Activated T-cell treated with anti-CD3 and anti-CD28 coated beads, Interleukin-2, amount 50 U/mL, for 48 hours (primary cell): ENCODE measurements at regions not wholly inside any gene's neighbourhood (a gene's known extent, or its start where the extent isn't known, plus 50 kb on each side); places are given as distances from the start of the nearest gene placed in this dataset.

Experiments used
- DNase-seq, 2 experiments: peaks; one replicate each; pipeline ENCODE4 v3.0.0-alpha.2; 2020

DNA sequence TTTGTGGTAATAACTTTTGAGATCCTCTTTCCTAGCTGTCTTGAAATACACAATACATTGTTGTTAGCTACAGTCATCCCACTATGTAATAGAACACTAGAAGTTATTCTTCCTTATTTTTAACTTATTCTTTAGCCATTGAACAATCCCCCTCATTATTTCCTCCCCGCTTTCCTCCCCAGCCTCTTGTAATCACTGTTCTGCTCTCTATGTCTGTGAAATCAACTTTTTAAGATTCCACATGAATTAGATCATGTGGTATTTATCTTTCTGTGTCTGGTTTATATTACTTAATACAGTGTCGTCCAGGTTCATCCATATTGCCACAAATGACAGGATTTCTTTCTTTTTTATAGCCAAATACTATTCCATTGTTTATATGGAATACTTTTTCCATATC, 72.9 kb downstream of the SLC10A2 start:
- no peak for DNase-seq

DNA sequence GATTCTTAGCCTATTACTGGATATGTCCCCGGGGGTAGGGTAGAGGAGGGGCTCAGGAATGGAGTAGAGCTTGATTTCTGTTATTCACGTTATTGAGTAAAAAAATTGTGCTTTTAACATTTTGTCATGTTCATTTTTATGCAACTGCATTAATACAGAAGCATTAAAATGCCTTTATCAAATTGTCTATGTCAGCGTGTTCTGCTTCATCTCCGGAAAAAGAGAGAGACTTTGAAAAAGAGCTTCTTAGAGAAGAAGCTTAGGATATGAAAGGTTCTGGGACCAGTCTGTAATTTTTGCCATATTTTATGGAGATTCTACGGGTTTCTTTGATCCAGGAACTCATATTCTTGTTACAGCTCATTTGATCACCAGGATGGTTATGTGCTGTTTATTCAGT, 82.0 kb downstream of the SLC10A2 start:
- no peak for DNase-seq

DNA sequence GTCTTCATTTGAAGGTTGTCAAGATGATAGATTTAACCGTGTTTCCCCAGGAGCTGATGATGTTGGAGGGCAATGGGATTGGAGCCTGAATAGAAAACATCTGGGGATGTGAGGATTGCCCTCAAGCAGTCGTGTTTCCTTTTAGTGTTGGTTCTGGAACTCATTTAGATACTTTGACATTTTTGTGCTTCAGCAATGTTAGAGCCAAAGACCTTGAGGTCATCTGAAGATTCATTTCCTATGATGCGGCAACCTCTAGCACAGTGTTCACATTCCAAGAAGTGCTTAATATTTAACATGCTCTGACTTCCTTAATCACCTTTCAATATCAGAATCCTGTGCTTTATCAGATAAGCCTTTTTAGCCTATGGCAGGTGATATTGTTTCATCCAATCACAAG, 82.7 kb downstream of the SLC10A2 start:
- no peak for DNase-seq

DNA sequence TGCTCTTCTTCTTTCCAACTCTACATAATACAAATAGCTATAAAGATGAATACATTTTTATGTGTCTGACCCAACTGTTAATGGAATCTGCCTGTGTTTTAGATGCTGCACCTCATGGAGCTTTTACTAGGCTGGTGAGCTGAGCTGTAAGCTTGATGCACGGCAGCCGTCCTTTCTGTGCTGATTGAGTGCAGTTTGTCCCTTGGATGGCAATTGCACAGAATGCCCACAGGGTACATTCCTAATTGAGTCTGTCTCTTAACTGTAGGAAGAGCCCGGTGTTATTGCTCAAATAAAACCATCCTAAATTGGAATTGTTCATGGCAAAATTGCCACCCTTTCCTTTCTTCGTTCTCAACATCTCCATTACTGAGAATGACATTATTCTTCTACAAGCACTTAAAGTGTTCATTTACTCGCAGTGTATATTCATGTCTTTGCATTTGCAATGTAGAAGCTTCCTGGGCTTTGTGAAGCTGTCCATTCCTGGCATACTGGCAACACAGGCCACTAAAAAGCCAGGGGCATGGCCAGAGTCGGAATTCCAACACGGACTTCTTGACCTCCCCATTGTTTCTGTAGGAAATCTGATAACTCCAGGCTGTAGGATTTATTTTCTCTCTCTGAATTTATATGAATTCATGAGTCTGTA, 85.8 kb downstream of the SLC10A2 start:
- DNase-seq: no peak

DNA sequence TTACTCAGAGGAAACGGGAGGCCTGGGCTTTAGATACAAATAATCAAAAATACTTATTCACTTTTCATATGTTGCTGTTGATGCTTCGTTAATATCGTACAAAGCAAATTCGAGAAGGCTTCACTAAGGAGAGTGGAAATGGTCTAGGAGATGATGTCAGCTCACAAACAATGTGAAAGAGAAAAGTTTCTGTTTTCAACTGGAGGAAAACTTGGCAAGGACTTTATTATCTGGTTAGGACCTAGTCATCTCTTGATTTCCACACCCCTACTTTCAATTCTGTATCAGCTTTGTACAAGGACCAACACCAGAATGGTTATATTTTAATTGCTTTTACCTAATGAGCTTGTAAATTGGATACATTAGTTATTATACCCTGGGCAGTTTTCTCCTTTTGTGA, 88.0 kb downstream of the SLC10A2 start:
- no peak for DNase-seq

DNA sequence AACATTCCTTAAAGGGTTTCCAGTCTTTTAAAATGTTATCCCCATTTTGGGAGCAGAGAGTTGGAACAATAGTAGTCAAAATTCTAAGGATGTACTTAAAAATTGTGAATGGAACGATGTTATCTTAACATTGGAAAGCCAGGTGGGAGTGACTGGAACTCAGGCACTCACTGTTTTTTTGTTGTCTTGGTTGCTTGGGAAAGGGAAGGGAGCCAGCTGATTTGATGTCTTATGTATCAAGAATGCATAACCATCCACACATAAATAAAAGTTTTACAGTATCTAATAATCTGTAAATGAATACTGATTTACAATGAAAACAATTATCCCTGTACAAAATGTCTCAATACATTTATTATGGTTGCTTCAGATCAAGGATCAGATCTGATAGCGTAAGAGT, 88.7 kb downstream of the SLC10A2 start:
- no peak for DNase-seq

DNA sequence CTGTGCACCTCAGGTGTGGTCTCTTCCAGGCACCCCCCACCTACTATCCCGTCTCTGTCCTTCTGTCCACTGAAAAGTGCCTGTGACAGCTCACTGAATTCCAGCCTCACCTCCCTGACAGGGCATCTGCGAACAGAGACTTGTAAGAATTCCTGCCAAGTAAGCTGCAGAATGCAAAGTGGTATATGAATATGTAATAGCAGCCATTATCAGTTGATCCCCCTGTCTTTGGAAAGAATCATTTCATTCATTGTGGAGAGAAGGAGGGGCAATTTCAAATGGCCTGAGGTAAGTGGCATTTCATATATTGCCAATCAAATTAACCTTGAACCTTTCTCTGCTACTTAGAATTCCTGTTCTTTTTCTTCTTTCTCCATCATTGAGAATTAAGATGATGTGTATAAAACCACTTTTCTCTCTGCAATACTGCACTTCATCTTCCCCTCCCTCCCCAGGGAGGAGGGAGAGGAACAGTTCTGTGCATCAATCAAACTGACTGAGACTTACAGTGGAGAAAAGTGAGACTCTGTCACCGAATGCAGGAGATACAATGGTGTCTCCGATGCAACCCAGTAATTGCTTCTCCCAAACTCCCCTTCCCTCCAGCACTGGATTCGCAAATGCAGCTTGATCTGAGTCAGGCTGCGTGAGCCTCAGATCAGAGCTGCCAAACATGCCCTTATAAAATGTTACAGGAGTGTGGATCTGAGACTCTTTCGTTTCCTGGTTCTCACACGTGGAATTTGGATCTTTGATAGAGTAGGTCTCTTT, 91.7 kb downstream of the SLC10A2 start:
- no peak for DNase-seq

DNA sequence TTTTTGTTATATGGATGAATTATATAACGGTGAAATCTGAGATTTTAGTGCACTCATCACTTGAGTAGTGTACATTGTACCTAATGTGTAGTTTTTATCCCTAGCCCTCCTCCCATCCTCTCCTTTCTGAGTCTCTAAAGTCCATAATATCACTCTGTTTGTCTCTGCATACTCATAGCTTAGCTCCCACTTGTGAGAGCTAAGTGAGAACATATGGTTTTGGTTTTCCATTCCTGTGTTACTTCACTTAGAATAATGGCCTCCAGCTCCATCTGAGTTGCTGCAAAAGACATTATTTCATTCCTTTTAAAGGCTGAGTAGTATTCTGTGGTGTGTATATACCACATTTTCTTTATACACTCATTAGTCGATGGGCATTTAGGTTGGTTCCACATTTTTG, 94.0 kb downstream of the SLC10A2 start:
- no peak for DNase-seq

DNA sequence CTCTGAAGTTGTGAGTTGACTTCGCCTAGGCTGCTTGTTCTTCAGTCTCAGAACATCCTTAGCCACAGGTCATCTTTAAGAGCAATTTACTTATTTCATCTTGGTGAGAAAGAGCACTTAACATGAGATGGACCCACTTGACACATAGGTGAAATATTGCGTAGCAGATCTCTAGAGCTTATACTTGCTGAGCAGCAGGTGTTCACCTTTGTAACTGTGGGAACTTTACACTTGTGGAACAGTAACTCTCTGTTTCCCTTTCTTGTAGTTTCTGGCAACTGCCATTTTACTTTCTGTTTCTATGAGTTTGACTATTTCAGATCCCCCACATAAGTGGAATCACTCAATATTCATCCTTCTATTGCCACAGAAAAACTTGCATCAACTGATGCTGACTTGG, 95.7 kb downstream of the SLC10A2 start:
- DNase-seq: no peak

DNA sequence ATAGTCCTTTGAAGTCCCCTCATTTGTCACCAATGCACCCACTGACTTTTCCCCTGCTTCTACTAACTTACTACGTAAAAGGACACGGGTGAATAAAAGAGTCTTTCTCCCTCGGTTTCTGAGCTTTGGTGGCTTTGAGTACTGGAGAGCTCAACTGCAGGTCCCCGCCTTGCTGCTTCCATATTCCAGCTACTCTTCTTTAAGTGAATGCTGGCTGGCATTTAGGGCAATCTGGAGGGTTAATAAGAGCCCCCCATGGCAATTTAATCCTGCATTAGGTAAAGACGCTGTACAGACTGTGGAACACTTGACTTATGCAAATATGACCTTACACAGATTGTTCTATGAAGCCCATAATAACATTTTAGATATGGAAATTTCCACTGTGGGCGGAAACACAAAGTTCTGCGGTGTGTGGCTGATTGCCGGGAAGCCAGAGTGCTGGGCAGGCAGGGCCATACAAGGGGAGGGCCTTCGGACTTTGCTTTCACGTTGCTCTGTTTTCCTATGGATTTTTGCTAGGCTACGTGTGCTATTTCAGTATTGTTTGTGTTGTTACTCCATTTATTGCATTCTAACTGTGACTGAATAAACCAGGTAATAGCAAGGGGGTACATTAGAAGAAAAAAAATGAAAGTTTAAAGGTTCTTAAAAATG, 97.5 kb downstream of the SLC10A2 start:
- no peak for DNase-seq

DNA sequence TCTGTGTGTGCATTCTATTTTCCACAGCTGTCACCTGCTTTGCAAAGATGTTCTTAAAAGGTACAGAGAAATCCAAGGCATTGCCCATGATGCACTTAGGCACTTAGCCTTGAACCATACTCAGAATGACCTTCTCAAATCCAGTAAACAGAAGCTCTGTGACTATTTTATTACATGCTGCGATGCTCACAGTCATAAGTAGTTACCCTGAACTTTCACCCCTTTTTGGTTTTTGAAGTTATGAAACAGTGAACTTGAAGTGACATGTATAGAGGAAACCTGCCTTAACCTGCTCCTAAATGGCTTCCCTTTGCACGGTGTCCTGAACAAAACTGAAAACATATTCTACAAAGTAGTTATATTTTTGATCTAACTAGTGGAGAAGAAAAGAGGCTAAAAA, 100.4 kb downstream of the SLC10A2 start:
- DNase-seq: no peak

DNA sequence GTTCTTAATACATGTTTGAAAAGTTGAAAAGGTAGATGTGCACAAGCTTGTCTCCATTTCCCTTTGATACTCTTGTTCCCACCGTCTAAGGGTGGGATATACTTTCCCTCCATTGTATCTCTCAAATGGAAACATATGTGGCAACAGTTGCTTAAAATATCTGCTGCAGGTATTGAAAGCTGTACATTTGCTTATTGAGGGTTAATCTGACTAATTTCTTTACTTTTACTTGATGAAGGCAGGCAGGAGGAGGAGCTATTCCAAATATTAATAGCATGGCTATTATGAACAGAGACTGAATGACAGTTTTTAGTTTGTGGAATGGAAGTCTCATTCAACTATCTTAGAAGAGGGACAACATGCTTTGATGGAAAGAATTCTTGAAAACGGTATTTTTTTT, 103.8 kb downstream of the SLC10A2 start:
- no peak for DNase-seq

DNA sequence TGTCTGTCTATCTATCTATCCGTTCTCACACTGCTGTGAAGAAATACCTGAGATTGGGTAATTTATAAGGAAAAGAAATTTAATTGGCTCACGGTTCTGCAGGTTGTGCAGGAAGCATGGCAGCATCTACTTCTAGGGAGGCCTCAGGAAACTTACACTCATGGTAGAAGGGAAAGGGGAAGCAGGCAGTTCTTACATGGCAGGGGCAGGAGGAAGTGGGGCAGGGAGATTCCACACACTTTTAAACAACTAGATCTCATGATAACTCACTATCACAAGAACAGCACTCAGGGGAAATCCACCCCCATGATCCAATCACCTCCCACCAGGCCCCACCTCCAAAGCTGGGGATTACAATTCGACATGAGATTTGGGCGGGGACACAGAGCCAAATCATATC, 105.3 kb downstream of the SLC10A2 start:
- DNase-seq: no peak

DNA sequence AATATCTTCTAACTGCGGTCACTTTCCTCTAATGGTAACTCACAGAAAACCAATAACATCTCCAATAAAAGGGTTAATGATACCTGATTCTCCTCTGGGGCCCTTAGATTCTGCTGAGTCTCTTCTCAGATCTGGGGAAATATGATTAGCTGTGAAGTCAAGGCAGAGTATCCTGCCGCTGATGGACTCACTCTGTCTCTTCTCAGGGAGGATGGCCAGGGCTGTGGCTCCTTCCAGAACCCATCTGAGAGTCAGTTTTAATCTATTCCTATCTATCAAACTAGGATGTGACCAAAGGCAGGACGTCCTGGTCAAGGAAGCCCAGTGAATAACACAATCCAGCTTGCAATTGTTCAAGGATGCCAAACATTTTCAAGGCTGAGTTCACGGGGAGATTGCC, 109.8 kb downstream of the SLC10A2 start:
- no peak for DNase-seq

DNA sequence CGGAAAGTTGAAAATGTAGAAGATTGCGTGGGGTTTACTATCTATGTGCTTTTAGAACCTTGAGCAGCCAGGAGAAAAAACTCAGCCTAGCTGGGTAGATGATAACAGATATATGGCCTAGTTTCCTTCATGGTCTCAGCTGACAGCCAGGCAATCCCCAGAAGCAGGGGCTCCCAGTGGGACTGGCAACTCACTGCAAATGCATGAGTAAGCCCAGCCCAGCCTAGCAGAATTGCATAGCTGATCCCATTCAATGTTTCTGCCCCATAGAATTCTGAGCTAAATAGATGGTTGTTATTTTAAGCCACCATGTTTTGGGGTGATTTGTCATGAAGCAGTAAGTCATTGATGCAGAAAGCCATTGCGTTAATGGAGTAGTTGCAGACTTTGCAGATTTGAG, 108.5 kb downstream of the ERCC5 start:
- no peak for DNase-seq

DNA sequence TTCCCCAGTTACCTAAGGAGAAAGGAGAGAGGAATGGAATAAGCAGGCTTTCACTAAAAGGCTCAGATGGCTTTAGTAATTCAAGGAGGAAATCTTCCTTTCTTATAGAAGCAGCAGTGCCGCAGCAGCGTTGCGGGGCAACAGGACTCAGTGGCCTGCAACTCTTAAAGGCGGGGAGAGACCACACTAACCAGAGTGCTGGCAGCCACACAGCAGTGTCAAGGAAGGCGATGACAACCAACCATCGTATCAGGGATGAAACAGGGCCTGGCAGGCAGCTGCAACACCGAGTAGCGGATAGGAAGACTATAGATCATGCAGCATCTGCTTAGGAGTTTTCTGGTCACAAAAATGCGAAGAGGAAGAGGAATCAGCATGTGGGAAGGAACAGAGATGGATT, 106.0 kb downstream of the ERCC5 start:
- no peak for DNase-seq

DNA sequence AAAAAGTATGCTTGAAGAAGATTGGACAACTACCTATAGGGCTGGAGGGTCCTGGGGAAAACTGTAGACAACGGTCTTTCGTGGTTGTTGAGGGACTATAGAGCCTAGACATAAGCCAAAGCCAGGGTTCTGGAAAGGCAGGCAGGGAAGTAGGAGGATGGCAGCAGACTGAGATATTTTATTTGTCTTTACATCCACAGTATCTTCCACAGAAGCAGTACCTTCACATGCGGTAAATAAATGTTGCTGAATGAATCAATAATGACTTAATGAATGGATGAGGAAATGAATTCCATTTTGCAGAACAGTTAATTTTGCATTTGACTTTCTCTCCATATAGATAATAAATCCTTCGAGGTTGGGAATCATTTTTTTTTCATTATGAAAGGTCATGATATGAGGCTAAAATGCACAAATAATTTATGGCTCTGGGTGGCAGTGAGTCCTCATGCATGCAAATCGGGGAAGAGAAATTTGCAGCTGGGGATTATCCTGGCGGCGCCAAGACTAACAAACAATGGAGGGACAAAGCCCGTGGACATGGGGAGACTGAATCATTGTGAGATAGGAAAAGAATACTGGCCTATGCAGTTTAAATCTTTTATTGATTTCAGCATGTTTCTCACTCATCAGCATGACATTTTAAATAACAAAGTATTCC, 102.0 kb downstream of the ERCC5 start:
- DNase-seq: no peak

DNA sequence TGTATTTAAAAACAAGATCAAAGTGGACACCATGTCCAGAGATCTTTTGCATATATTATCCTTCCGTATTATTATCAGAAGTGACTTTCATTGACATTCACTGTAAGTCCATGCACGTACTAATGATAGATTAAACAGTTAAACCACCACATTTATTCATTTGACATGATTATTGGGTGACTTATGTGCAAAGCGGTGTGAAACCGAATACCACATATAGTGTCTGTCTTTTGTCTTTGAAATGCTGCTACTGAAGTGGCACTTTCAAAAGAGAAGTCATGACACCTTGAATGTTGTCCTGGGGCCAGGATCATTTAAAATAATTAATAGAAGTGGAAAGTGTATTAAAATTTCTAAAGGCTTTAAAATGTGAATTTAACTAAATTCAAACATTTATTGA, 100.1 kb downstream of the ERCC5 start:
- no peak for DNase-seq

DNA sequence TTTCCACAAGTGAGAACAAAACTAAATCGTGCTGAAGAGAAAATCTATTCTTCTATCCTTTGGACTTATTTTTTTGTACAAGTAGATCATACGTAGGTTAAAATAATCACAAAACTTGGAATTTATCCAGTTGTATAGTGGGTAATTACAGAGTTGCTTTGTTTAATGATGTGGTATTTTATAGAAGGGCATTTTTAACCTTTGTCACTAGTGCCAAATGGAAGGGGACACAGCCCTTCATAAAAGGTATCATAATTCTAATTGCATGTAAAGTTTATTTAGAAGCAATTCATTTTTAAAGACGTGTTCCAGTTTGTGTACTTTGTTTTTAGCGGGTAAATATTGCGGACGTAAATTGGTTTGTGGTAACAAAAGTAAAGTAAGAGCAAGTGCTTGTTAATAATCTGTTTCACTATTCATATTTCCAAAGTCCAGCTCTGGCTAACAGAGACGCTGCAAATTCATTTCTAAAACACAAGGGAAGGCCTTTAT, 99.5 kb downstream of the ERCC5 start:
- no peak for DNase-seq

DNA sequence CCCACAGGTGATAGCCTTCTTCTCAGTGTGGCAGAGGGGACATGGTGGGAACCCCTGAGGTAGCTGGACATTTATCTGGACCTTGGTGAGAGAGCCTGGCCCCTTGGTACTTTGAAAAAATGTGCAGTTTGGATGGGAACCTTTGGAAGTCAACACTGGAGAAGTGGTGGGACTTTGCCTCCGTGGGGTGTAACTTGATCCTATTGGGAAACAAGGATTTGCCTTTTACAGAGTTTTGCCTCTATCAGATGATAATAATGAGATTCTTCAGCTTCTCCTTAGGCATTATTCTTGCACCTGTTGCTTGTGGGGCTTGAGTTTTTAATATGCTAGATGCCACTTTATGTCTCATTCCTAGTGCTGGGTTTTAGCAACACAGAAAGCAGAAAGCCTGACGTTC, 99.0 kb downstream of the ERCC5 start:
- no peak for DNase-seq

DNA sequence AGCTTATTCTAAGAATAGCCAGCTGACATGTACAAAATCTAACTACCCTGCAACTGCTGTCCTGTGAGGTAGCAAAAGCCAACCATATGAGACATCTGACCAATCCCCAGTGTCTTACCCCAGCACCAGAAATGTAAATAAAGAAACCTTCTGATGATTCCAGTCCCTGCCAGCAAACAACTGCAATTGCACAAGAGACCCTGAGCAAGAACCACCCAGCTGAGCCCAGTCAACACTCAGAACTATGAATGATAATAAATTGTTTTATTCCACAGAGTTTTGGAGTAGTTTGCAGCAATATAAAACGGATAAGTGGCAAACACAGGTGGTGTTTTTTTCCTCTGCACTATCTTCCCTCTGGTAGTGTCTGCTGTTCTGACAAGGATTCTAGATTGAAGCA, 94.9 kb downstream of the ERCC5 start:
- no peak for DNase-seq

DNA sequence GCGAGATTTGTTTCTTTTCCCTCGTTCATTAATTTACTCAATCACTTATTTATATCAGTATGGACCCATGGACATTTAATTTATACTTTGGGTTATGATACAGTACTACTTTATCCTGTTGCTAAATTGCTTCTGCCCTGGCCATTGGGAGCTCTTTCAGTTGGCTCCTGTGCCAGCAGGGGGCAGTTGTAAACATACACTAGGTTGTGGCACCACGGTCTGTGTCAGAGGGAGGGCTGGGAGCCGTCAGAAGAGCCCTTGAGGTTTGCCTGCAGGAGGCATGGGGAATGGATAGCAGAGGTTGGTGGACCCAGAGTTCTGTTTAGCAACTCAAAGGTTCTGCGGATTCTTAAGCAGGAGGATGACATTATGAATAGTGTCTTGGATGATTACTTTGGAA, 94.3 kb downstream of the ERCC5 start:
- peak in 1 of 2 experiments; percentile 17 for DNase-seq

DNA sequence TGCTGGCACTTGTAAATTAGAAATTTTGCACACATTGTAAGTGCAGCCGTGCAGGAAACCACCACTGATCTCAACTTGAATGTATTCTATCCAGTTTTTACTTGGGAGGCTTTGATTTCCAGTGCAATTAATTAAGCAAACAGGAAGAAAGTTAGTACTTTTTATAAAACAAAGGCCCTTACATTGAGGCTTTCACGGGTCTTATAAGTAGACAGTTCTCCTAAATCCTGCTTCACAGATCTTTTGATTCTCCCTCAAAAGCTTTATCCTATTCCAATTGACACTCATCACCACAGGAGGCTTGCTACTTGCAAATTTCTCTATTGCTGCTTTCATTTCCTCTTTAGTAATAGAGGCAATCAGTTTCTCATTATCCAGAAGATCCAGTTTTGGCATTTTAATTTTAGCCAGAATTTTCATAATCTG, 90.1 kb downstream of the ERCC5 start:
- DNase-seq: no peak

DNA sequence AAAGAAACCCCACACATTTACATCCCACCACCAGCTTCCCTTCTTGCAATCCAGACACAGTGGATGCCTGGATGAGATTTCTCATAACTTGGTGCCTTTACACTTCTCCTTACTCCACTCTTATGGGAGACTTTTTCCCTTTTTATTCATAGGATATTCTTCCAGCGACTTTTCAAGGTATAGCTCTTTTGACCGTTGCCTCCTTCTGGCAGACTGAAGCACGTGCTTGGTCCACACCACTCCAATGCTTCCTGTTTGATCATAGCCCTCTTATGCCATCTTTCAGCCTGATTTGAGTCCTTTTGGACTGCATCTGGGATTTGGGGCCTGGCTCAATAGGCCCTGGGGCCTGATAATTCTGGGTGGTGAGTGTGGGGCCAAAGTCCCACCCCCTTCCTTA, 87.7 kb downstream of the ERCC5 start:
- DNase-seq: no peak
